ENCODE measurements at regions not wholly inside any gene's neighbourhood (a gene's known extent, or its start where the extent isn't known, plus 50 kb on each side); places are given as distances from the start of the nearest gene placed in this dataset.
"Not testable (repeated sequence)": the region's sequence is repeated elsewhere in the genome, so short reads cannot be mapped to it uniquely, and the experiment has no call there.

DNA sequence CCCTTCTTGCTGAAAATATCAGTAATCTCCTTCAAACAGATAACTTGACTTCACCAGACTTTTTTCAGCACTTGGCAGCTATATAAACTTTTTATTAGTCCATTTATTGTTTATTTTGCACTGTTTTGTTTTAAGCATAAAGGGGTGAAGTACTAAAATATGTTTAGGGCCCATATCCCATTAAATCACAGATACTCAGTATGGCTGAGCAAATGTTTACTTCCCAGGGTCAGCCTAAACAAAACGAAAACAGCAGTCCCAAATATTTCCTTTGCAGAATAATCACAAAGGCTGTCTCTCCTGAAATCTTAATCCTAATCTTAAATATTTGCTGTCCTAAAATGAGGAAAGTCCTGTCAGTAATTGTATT lies 649.6 kb downstream of the TNS3 start:
- no peak for DNase-seq

DNA sequence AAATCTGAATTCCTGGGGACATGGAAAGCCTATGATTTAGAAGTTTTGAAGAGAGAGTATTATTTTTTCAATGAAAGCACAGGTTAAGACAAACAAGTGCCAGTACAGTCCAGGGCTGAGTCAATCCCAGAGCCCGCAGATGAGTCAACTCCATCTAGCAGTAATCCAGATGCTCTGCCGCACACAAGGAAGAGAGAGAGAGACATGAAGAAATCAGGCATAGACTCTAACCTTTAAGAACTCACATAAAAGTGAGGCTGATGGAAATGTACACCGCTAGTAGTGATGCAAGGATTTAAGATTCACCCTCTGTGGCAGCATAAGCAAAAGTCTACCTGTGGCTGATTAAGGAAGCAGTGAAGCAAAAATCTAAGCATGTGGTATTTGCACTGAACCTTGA lies 651.5 kb downstream of the TNS3 start:
- no peak for DNase-seq

DNA sequence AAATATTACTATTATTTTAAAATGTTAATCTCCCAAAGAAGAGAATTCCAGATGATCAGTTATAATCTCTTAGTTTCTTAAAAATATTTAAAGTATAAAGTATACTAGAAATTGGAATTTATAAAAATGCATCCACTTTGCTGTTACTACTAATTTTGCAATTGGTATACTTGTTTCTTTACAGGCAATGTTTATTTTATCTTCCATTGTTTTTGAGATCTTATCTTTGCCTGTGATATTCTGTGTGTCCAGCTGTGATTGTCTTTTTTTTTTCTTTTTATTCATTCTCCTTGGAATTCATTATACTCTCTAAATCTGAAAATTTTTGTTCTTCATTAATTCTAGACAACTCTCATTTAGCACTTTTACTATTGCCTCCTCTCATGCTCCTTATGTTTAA lies 652.6 kb downstream of the TNS3 start:
- DNase-seq, result no peak

DNA sequence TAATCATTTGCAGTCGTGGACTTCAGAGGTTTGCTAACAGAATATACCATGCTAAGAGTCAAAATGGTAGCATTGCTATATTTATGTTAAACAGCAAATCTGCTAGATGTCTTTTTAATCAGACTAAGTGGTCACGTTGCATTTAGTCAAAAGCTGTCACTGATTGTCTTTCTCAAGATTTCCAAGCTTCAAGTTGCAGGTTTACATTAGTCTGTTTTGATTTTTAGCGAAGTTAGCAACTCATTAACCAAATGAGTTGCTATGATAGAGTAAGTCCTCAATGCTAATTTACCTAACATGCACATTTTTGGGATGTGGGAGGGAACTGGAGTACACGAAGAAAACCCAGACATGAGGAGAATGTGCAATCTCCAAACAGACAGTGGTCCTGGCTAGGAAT lies 653.2 kb downstream of the TNS3 start:
- no peak for DNase-seq

DNA sequence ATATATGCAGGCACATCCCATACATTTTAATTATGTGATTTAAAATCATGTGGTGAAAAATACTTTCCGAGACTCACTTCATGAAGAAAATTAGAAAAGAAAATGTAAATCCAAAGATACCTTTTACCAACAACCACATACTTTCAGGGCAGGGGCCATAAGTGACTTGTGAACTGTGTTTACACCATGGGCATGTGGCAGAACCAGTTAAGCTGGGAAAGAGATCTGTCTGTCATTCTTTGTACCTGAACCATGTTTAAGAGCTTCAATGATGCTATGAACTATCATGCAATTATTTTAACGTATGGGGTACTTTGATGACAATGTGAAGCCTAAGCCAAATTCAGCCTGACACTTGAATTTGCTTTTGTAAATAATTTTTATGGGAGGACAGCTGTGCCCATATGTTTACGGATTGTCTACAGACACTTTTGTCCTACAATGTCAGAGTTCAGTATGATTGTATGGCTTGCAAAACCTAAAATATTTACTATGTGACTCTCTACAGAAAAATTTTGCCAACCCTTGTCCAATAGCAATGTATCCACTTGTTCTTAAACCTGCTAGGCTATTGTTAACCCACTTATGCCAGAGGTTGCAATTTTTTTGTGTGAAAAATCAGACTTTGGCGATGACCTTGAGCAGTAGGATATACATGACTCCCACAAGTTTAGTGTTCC lies 654.6 kb downstream of the TNS3 start:
- DNase-seq, result no peak

- no peak for DNase-seq
Observed at GRCh38 chr7:46916581-46916980, 665.3 kb downstream of the TNS3 start.

DNA sequence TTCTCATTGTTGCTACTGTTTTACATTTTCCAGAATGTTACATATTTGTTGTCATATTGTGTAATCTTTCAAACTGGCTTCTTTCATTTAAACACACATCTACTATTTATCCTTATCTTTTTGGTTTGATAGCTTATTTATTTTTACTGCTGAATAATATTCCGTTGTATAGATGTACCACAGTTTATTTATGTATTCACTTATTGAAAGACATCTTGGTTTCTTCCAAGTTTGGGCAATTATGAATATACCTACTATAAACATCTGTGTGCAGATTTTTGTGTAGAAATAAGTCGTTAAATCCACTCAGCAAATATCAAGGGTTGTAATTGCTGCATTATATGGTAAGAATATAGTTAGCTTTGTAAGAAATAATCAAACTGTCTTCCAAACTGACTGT lies 669.2 kb downstream of the TNS3 start:
- no peak for DNase-seq

DNA sequence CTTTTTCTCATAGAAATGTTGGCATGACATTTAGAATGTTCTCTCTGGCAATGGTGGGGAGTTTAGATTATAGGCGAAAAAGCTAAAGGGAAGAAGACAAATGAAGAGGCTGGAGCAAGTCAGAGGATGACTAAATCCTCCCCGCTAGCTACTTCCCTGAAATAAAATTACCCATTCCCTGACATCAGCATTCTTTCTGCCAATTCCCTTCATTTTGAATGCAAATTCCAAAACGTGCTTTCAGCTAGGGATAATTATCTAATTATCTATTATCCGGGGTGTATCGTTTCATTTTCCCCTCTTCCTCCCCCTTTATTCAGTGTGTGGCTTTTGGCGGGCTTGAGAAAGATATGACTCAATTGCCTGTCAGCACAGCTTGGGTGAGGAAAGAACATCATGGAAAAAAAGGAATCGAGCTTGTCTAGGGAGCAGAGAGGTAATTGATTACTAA lies 672.3 kb downstream of the TNS3 start:
- no peak for DNase-seq

DNA sequence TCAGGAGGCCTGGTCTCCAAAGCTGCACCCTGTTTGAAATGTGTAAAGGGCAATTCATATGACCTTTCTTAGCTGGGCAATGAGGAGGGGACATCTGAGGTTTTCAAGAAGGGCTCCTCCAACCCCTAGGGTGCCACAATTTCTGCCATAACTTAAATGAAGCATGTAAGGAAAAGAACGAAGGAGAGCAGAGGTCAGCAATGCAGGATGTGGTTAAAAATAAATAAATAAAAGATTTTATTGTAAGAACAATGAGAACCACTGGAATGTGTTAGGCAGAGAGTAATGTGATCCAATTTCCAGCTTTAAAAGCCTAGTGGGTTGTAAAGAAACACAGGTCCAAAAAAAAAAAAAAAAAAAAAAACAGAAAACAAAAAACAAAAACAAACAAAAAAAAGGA lies 673.1 kb downstream of the TNS3 start:
- no peak for DNase-seq

DNA sequence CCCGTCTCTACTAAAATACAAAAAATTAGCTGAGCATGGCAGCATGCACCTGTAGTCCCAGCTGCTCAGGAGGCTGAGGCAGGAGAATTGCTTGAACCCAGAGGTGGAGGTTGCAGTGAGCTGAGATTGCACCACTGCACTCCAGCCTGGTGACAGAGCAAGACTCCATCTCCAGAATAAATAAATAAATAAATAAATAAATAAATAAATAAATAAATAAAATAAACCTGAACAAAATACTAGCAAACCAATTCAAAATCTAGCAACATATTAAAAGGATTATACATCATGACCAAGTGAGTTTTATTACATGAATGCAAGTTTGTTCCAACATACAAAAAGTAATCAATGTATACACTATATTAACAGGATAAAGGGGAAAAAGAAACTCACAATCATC lies 677.4 kb downstream of the TNS3 start:
- not testable (repeated sequence) for DNase-seq

DNA sequence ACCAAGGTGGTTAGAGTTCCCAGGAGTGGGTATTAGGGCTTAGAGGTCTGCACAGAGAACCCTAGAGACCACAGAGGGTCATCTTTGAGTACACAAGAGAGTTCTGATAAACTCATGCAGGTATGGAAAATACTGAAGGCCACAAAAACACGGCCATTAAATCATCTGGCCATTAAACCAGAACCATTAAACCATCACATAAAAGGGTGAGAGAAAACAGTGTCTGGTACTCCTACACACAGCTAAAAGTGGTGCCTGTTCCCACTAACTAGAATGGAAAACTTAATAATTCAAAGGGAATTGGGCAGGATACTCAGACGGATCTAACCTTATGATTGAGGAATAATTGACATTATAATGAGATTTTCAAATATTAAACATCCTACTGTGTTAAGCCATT lies 679.4 kb downstream of the TNS3 start:
- no peak for DNase-seq

DNA sequence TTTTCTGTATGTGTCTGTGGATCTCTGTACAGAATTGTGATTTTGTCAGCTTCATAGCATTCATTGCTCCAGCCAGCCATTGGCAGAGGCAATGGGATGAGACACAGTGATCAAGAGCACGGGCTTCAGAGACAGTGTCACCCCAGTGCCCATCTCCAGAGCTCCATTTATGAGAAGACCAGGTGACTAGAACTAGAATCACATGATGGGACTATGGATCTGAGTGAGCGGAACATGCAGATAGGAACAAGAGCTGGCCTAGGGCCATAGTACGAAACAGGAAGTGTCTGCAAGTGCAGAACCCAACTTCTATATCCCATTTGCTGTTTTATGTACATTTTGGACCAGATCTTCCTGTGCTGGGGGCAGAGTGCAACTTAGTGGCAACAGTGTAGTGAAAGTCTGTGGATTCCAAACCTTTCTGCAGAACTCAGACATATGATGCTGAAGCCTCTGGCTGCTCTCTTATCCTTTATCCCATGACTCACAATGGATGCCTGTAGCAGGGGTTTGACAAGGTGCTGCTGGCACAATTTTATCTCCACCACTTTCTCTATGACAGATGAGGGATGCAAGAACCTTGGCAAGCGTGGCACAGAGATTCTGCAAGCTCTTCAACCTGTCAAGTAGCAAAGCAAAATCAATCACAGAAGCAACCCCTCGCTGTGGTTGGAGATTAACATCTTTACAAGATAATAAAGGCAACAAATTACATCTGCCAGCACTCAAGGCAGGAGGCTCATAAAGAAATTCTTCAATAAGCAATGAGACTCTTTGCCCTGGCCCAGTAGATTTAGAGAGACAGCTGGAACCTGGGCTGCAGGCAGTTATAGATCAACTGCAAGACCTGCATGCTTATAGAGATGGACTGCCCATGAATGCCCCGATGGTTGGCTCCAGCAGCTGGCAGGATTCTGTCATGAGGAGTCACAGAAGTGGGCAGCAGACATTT lies 681.3 kb downstream of the TNS3 start:
- no peak for DNase-seq

GRCh38 chr7:46897381-46897780 lies 684.5 kb downstream of the TNS3 start:
- no peak for DNase-seq

- no peak for DNase-seq
Observed at GRCh38 chr7:46886669-46887374, 695.1 kb downstream of the TNS3 start.

GRCh38 chr7:46885167-46885566 lies 696.7 kb downstream of the TNS3 start:
- no peak for DNase-seq

DNA sequence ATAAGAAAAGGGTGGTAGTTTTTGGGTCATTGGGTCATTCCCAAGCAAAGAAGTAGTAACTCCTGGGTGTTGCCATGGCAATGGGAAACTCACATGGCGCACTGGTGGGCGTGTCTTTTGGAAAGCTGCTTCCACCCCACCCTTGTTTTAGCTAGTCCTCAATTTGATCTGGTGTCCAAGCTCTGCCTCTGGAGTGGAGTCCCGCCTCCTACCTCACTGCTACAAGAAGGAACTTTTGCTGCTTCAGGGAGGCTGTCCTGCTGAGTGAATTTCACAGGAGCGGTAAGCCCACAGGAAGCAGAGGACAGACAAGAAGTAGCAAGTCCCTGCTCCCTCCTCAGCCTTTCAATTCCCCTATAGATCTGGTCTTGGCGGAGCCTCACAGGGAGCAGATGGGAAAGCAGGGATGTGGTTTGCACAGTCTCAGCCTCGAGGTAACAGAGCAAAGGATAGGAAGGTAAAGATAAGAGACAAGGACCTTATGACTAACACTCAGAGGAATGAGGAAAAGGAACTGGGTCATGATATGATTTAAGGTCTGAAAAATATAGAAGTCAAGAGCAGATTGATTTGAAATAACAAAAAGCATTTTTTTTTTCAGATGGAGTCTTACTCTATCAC lies 700.3 kb downstream of the TNS3 start:
- no peak for DNase-seq

DNA sequence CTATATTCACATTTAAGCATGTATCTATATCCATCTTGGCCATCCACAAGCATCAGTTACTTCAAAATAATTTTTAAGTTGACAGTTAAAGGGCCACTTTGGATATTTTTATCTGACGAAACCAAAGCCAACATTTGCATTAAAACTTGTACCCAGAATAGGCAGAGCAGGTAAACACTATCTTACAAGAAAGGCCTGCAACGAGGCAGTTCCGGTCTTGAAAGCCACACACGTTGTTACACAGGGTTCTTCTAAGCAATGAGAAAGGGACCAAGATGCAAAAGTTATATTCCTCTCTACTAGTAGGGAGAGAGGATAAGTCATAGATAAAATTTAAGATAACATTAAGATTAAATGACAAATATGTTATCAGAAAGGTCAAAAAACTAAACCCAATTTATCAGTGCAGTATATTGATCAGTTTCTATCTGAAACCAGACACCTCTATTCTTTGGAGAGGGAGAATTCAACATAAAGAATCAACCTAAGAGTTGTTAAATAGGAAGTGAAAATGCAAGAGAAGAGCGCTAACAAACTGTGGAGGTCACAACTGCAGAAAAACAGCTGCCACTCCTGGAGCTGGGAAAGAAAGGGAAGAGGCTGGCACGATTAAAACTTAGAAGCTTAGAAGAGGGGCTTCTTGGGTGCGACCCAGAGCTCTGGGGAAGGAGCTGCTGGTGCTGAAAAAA lies 701.3 kb downstream of the TNS3 start:
- no peak for DNase-seq

GRCh38 chr7:46879783-46880182 lies 702.1 kb downstream of the TNS3 start:
- no peak for DNase-seq

- DNase-seq, result no peak
Observed at GRCh38 chr7:46871516-46871915, 710.4 kb downstream of the TNS3 start.

DNA sequence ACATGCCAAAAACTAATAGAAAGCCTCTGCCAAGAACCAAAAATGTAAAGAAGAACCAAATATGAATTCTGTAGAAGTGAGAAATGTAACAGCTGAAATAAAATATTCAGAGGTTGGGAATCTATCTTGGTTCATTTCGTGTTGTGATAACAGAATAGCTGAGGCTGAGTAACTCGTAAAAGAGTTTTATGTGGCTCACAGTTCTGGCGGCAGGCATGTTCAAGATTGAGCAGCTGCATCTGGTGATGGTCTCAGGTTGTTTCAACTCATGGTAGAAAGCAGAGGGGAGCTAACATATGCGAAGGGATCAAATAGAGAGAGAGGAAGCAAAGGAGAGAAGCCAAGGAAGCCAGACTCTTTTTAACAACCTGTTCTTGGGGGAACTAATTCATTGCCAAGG lies 717.2 kb downstream of the TNS3 start:
- DNase-seq, result no peak

DNA sequence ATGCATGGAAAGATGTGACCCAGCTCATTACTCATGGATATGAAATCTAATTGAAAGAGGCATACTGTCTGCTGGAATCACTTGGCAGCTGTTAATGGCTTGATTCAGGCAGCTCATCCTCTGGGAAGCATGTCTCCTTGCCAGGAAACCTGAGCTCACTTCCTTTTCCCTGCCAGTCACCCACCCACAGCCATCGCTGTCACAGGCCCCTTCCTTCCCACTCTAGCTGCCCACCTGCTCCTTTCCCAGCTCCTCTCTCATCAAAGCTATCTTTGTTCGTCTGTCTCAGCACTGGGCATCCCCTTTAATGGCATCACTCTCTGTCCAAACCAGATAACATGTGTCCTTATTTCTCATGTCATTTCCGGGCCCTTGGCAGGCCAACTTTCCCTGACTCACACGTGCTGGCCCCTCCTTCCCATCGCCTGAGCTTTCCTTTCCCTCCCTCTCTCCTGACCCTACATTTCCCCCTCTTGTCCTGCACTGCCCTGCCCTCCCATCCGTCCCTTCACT lies 721.9 kb downstream of the TNS3 start:
- DNase-seq, result no peak

GRCh38 chr7:46855851-46856250 lies 726.1 kb downstream of the TNS3 start:
- DNase-seq, result no peak

All from stimulated activated CD8-positive, alpha-beta memory T cell treated with anti-CD3 and anti-CD28 coated beads, Interleukin-4, amount 100 ng/mL, for 48 hours (primary cell).